HepG2 (cell line): ENCODE measurements at regions not wholly inside any gene's neighbourhood (a gene's known extent, or its start where the extent isn't known, plus 50 kb on each side); places are given as distances from the start of the nearest gene placed in this dataset.

Source experiments
- ATAC-seq: fragments of 200-7000 bp; cut with Tn5 transposase; 3 replicates; pipeline ENCODE4 v1.9.1; 2020; ENCODE audit warnings: mild to moderate bottlenecking, moderate library complexity
- BruUV-seq: library from RNA; stranded (reverse); fragments of 400-500 nt; replicated peaks from 2 replicates; lab custom pipeline; 2021; lab: Mats Ljungman, UMichigan
- CTCF ChIA-PET: fragments of 300-600 bp; formaldehyde crosslinking; extraction: SDS; loops from one replicate; lab custom pipeline; 2021; ENCODE audit warnings: low total read pairs, inconsistent platforms, low intra/inter-chr PET ratio; lab: Yijun Ruan, JAX
- POLR2A ChIA-PET: fragments of 350-600 bp; sonication (Branson Sonifier 250); formaldehyde crosslinking; loops from one replicate; lab custom pipeline; 2020; ENCODE audit warnings: antibody characterized with exemption, inconsistent platforms; lab: Yijun Ruan, JAX
- DNase-seq: peaks from one replicate; pipeline ENCODE4 v3.0.0-alpha.2; 2015; ENCODE audit warnings: low spot score
- FAIRE-seq: peaks from 3 replicates; lab custom pipeline; 2011; peaks lifted over from hg19 to GRCh38; lab: Jason Lieb, UNC
- H2AFZ ChIP-seq: one replicate; pipeline ENCODE4 v1.6.1; 2011; ENCODE audit warnings: low read length, inconsistent platforms
- H3K27ac ChIP-seq: fragments of 300-600 bp; 3 replicates; pipeline ENCODE4 v1.8.0; 2011; ENCODE audit warnings: mixed run types, mild to moderate bottlenecking, mixed read lengths, low read length, inconsistent platforms; ENCODE audit not compliant: insufficient read depth; ENCODE audit errors: extremely low read length
- H3K27me3 ChIP-seq, 2 experiments: fragments of 200-600 bp in 1 of 2; 2 replicates in 1 of 2; 3 replicates in 1 of 2; pipeline versions ENCODE4 v1.6.0 to v1.8.0; 2011; ENCODE audit warnings: low read length in 2 of 2, mild to moderate bottlenecking in 2 of 2, moderate library complexity in 2 of 2, inconsistent platforms in 1 of 2; ENCODE audit not compliant: insufficient read depth in 2 of 2, control insufficient read depth in 1 of 2
- H3K36me3 ChIP-seq, 2 experiments: fragments of 200-600 bp in 1 of 2; replicated peaks in 1 of 2; 2 replicates in 1 of 2; 3 replicates in 1 of 2; pipeline versions ENCODE4 v1.5.1 to v1.8.0; 2011; ENCODE audit warnings: low read length in 2 of 2, inconsistent platforms in 1 of 2; ENCODE audit not compliant: insufficient read depth in 2 of 2, control insufficient read depth in 1 of 2
- H3K4me1 ChIP-seq: 2 replicates; pipeline ENCODE4 v1.5.1; 2012; ENCODE audit warnings: low read length, inconsistent platforms; ENCODE audit not compliant: insufficient read depth
- H3K4me2 ChIP-seq: 2 replicates; pipeline ENCODE4 v1.6.0; 2011; ENCODE audit warnings: low read depth, low read length, inconsistent platforms
- H3K4me3 ChIP-seq, 3 experiments: fragments of 200-600 bp in 1 of 3; sonication (generic), shearing (Covaris generic) in 1 of 3; replicated peaks in 1 of 3; 2 replicates each; pipeline ENCODE4 v1.5.1; 2011 to 2016; ENCODE audit warnings: low read length in 3 of 3, inconsistent platforms in 2 of 3, low read depth in 2 of 3, mild to moderate bottlenecking in 2 of 3, control low read depth in 1 of 3, mixed read lengths in 1 of 3; ENCODE audit not compliant: insufficient read depth in 1 of 3
- H3K79me2 ChIP-seq: one replicate; pipeline ENCODE4 v1.6.1; 2011; ENCODE audit warnings: low read length, inconsistent platforms; ENCODE audit not compliant: insufficient read depth
- H3K9ac ChIP-seq: 2 replicates; pipeline ENCODE4 v1.6.0; 2011; ENCODE audit warnings: mild to moderate bottlenecking, low read depth, low read length, inconsistent platforms; ENCODE audit not compliant: insufficient read depth
- H3K9me3 ChIP-seq: 2 replicates; pipeline ENCODE4 v1.5.1; 2012; ENCODE audit warnings: mild to moderate bottlenecking, low read length
- H4K20me1 ChIP-seq: 2 replicates; pipeline ENCODE4 v1.6.0; 2011; ENCODE audit warnings: inconsistent platforms, mild to moderate bottlenecking, low read length, moderate library complexity; ENCODE audit not compliant: insufficient read depth
- MAX ChIP-seq: IDR thresholded peaks from 2 replicates; pipeline ENCODE4 v1.6.1; 2012; ENCODE audit warnings: inconsistent platforms
- MLX ChIP-seq: IDR thresholded peaks from 2 replicates; pipeline ENCODE4 v1.6.1; 2016
- PAX8 ChIP-seq: sonication (generic); formaldehyde crosslinking; IDR thresholded peaks from 2 replicates; pipeline ENCODE4 v1.8.0; 2022; ENCODE audit warnings: mild to moderate bottlenecking, missing genetic modification reagents, borderline replicate concordance
- PHF21A ChIP-seq: sonication (generic); formaldehyde crosslinking; IDR thresholded peaks from 2 replicates; pipeline ENCODE4 v1.5.0; 2020; ENCODE audit warnings: mild to moderate bottlenecking, missing genetic modification reagents
- POLR2A ChIP-seq, 2 experiments: IDR thresholded peaks; 2 replicates each; pipeline ENCODE4 v1.6.1; 2011; ENCODE audit warnings: low read depth in 2 of 2, low read length in 2 of 2, mild to moderate bottlenecking in 1 of 2, moderate library complexity in 1 of 2; ENCODE audit not compliant: insufficient read depth in 1 of 2
- SALL2 ChIP-seq: sonication (generic); formaldehyde crosslinking; IDR thresholded peaks from 2 replicates; pipeline ENCODE4 v1.8.1; 2023; ENCODE audit warnings: mild to moderate bottlenecking, missing genetic modification reagents, inconsistent platforms
- SRSF9 ChIP-seq: fragments of 200-400 bp; formaldehyde crosslinking; IDR thresholded peaks from 2 replicates; pipeline ENCODE4 v1.6.1; 2018; ENCODE audit warnings: borderline replicate concordance, mild to moderate bottlenecking, low read depth, low read length; ENCODE audit not compliant: insufficient read depth, poor library complexity, severe bottlenecking
- TFE3 ChIP-seq: IDR thresholded peaks from 2 replicates; pipeline ENCODE4 v1.6.1; 2016
- TMF1 ChIP-seq: sonication (generic); formaldehyde crosslinking; IDR thresholded peaks from 2 replicates; pipeline ENCODE4 v1.8.1; 2022; ENCODE audit warnings: low read depth, missing genetic modification reagents
- ZBTB7A ChIP-seq: sonication (generic); formaldehyde crosslinking; IDR thresholded peaks from 2 replicates; pipeline ENCODE4 v1.8.0; 2022; ENCODE audit warnings: mild to moderate bottlenecking, missing genetic modification reagents
- ZEB1 ChIP-seq: IDR thresholded peaks from 2 replicates; pipeline ENCODE4 v1.6.1; 2012; ENCODE audit warnings: mild to moderate bottlenecking, low read depth, inconsistent platforms; ENCODE audit not compliant: insufficient replicate concordance
- ZNF121 ChIP-seq: sonication (generic); formaldehyde crosslinking; IDR thresholded peaks from 2 replicates; pipeline ENCODE4 v1.5.0; 2020; ENCODE audit warnings: mild to moderate bottlenecking, missing genetic modification reagents
- ZNF329 ChIP-seq: sonication (generic); formaldehyde crosslinking; IDR thresholded peaks from 2 replicates; pipeline ENCODE4 v1.9.0; 2021; ENCODE audit warnings: low read depth, mild to moderate bottlenecking, missing genetic modification reagents
- ZNF557 ChIP-seq: sonication (generic); formaldehyde crosslinking; IDR thresholded peaks from 2 replicates; pipeline ENCODE4 v1.4.0; 2020; ENCODE audit warnings: missing genetic modification reagents
- ZNF569 ChIP-seq: sonication (generic); formaldehyde crosslinking; IDR thresholded peaks from 2 replicates; pipeline ENCODE4 v1.5.0; 2020; ENCODE audit warnings: mild to moderate bottlenecking, missing genetic modification reagents, moderate library complexity, borderline replicate concordance
- ZSCAN21 ChIP-seq: sonication (generic); formaldehyde crosslinking; IDR thresholded peaks from 2 replicates; pipeline ENCODE4 v1.8.0; 2022; ENCODE audit warnings: mild to moderate bottlenecking, missing genetic modification reagents, moderate library complexity, borderline replicate concordance
- WGBS: methylation state at CpG from one replicate; pipeline ENCODE4 v1.1.6; 2017; ENCODE audit warnings: low lambda C conversion rate; 5-methylcytosine and 5-hydroxymethylcytosine counted together
- in situ Hi-C: cut with HindIII; loops from 2 replicates; pipeline ENCODE4 v1.10.0; 2017; ENCODE audit warnings: low pct_unique_long_range_greater_than_20kb; ENCODE audit not compliant: extremely low pct_ligation_motif_present
- intact Hi-C: fragments of 100-400 bp; cut with micrococcal nuclease; formaldehyde crosslinking; loops from one replicate; pipeline ENCODE4 v1.10.0; 2022; ENCODE audit not compliant: unreplicated experiment
- TF ChIP-seq, protein P1 (sequence below): sonication (generic); formaldehyde crosslinking; IDR thresholded peaks from 2 replicates; pipeline ENCODE4 v1.5.1; 2020; ENCODE audit warnings: missing genetic modification reagents, mild to moderate bottlenecking, borderline replicate concordance
- TF ChIP-seq, protein P2 (sequence below): sonication (generic); formaldehyde crosslinking; conservative IDR thresholded peaks from 2 replicates; pipeline ENCODE4 v1.8.0; 2022; ENCODE audit warnings: missing genetic modification reagents
- TF ChIP-seq, protein P3 (sequence below): sonication (generic); formaldehyde crosslinking; conservative IDR thresholded peaks from 2 replicates; pipeline ENCODE4 v1.8.1; 2023; ENCODE audit warnings: missing genetic modification reagents
- TF ChIP-seq, protein P4 (sequence below): sonication (generic); formaldehyde crosslinking; IDR thresholded peaks from 2 replicates; pipeline ENCODE4 v1.8.1; 2023; ENCODE audit warnings: mild to moderate bottlenecking, missing genetic modification reagents, borderline replicate concordance

DNA sequence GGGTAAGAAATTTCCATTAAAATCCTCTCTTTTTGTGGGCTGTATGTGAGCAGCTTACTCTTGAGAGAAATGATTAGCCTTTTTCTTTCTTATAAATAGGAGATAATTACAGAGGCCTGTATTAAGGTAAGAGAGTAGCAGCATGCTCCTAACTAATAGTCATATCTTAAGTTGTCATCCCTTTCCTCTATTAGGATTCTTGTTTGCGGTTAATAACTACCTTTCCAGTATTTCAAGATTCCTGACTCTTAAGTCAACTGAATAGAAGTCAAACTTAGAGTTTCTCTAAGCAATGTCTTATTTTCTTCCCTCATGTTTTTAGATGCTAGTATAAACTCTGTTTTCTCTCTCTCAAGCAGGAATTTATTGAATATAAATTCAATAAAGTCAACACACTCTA, 139.9 kb upstream of the GPRIN3 start:
- Histone ChIP-seq H3K4me1 (no peaks in the 10 kb centered on the region), H3K79me2 (no peaks in the 10 kb centered on the region), H3K9ac (no peak overlapping the region), H3K27ac (no peak overlapping the region), H3K36me3 (no peaks in the 10 kb centered on the region), H2AFZ (no peak overlapping the region), H3K9me3 (peaks cover 26% of the 10 kb centered on the region), H3K4me3 (no peak overlapping the region), H3K27me3 (no peaks in the 10 kb centered on the region), H4K20me1 (no peaks in the 10 kb centered on the region), H3K4me2 (no peak overlapping the region)
- CTCF ChIA-PET = no interaction called here
- TF ChIP-seq ZSCAN21 (CRISPR knock-in tag) (no peak), MLX (CRISPR knock-in tag) (no peak), TFE3 (no peak), SALL2 (no peak), PHF21A (CRISPR knock-in tag) (no peak), PAX8 (no peak), SRSF9 (no peak), ZNF557 (CRISPR knock-in tag) (no peak), POLR2A (IDR thresholded peaks at IDR 0.05; ENCODE audit: insufficient read depth in 1 of 2, low read depth in 2 of 2, low read length in 2 of 2) (no peak), ZBTB7A (CRISPR knock-in tag) (no peak), ZNF569 (no peak), TMF1 (no peak), ZEB1 (no peak), MAX (no peak), ZNF121 (CRISPR knock-in tag) (no peak), ZNF329 (no peak)
- TF ChIP-seq, protein P1, sequence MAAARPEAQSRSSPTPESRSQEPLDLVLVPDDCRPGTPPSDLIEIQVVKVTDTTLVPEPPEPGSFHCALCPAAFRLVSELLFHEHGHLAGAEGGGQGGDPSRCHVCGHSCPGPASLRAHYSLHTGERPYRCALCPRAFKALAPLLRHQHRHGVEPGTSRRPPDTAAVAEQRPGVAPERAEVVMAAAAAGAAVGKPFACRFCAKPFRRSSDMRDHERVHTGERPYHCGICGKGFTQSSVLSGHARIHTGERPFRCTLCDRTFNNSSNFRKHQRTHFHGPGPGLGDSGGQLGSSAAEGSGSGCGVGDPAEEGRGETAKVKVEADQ = no peak
- TF ChIP-seq, protein P2, sequence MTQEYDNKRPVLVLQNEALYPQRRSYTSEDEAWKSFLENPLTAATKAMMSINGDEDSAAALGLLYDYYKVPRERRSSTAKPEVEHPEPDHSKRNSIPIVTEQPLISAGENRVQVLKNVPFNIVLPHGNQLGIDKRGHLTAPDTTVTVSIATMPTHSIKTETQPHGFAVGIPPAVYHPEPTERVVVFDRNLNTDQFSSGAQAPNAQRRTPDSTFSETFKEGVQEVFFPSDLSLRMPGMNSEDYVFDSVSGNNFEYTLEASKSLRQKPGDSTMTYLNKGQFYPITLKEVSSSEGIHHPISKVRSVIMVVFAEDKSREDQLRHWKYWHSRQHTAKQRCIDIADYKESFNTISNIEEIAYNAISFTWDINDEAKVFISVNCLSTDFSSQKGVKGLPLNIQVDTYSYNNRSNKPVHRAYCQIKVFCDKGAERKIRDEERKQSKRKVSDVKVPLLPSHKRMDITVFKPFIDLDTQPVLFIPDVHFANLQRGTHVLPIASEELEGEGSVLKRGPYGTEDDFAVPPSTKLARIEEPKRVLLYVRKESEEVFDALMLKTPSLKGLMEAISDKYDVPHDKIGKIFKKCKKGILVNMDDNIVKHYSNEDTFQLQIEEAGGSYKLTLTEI (CRISPR knock-in tag) = no peak
- TF ChIP-seq, protein P3, sequence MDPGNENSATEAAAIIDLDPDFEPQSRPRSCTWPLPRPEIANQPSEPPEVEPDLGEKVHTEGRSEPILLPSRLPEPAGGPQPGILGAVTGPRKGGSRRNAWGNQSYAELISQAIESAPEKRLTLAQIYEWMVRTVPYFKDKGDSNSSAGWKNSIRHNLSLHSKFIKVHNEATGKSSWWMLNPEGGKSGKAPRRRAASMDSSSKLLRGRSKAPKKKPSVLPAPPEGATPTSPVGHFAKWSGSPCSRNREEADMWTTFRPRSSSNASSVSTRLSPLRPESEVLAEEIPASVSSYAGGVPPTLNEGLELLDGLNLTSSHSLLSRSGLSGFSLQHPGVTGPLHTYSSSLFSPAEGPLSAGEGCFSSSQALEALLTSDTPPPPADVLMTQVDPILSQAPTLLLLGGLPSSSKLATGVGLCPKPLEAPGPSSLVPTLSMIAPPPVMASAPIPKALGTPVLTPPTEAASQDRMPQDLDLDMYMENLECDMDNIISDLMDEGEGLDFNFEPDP (CRISPR knock-in tag) = no peak
- TF ChIP-seq, protein P4, sequence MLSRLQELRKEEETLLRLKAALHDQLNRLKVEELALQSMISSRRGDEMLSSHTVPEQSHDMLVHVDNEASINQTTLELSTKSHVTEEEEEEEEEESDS (CRISPR knock-in tag) = no peak
- no peak for DNase-seq
- POLR2A ChIA-PET = no interaction called here
- no TSS peak for BruUV-seq
- ATAC-seq = no peak
- no peak for FAIRE-seq
- in situ Hi-C loops (no loop called here), intact Hi-C loops (no loop called here)
- WGBS = 0% methylated on average over 1 of the region's 1 CpG
